HEK293T (cell line): ENCODE measurements at regions not wholly inside any gene's neighbourhood (a gene's known extent, or its start where the extent isn't known, plus 50 kb on each side); places are given as distances from the start of the nearest gene placed in this dataset.

Experiments used
- ARNT ChIP-seq: fragments of 450-650 bp; IDR thresholded peaks from 2 replicates; pipeline ENCODE4 v1.6.1; 2017; ENCODE audit warnings: mild to moderate bottlenecking
- BHLHE40 ChIP-seq: fragments of 450-650 bp; IDR thresholded peaks from 2 replicates; pipeline ENCODE4 v1.6.1; 2016; ENCODE audit warnings: mild to moderate bottlenecking, moderate library complexity, borderline replicate concordance
- ELF4 ChIP-seq: fragments of 450-650 bp; IDR thresholded peaks from 2 replicates; pipeline ENCODE4 v1.6.1; 2017; ENCODE audit warnings: antibody characterized with exemption
- FOXK2 ChIP-seq: fragments of 450-650 bp; IDR thresholded peaks from 2 replicates; pipeline ENCODE4 v1.6.1; 2016; ENCODE audit warnings: mild to moderate bottlenecking
- FOXM1 ChIP-seq: fragments of 450-650 bp; IDR thresholded peaks from 2 replicates; pipeline ENCODE4 v1.6.1; 2017; ENCODE audit warnings: mild to moderate bottlenecking, borderline replicate concordance
- PKNOX1 ChIP-seq: fragments of 450-650 bp; IDR thresholded peaks from 2 replicates; pipeline ENCODE4 v1.6.1; 2016
- SP1 ChIP-seq: fragments of 450-650 bp; IDR thresholded peaks from 2 replicates; pipeline ENCODE4 v1.6.1; 2017
- TARDBP ChIP-seq: fragments of 450-650 bp; IDR thresholded peaks from 2 replicates; pipeline ENCODE4 v1.6.1; 2016
- ZNF384 ChIP-seq: fragments of 450-650 bp; IDR thresholded peaks from 2 replicates; pipeline ENCODE4 v1.6.1; 2016

GRCh38 chr7:131035088-131035770 is 292.4 kb upstream of the MKLN1 start:
- no peak for TF ChIP-seq ARNT
- no peak for TF ChIP-seq FOXK2
- no peak for TF ChIP-seq ELF4
- no peak for TF ChIP-seq SP1
- TF ChIP-seq FOXM1 = no peak
- no peak for TF ChIP-seq BHLHE40
- no peak for TF ChIP-seq TARDBP
- TF ChIP-seq PKNOX1 = no peak
- no peak for TF ChIP-seq ZNF384
